GM23248 (cell line): ENCODE measurements at regions not wholly inside any gene's neighbourhood (a gene's known extent, or its start where the extent isn't known, plus 50 kb on each side); places are given as distances from the start of the nearest gene placed in this dataset.

ENCODE experiments used
- EZH2 ChIP-seq: fragments of 200-600 bp; sonication (generic); IDR thresholded peaks from 2 replicates; pipeline ENCODE4 v1.6.1; 2018; ENCODE audit warnings: antibody characterized with exemption, mild to moderate bottlenecking; ENCODE audit not compliant: insufficient read depth, poor library complexity, severe bottlenecking
- EZH2phosphoT487 ChIP-seq: fragments of 200-600 bp; sonication (generic); IDR thresholded peaks from 2 replicates; pipeline ENCODE4 v1.6.1; 2018; ENCODE audit warnings: antibody characterized with exemption, moderate library complexity, mild to moderate bottlenecking, low read depth; ENCODE audit not compliant: insufficient read depth

DNA sequence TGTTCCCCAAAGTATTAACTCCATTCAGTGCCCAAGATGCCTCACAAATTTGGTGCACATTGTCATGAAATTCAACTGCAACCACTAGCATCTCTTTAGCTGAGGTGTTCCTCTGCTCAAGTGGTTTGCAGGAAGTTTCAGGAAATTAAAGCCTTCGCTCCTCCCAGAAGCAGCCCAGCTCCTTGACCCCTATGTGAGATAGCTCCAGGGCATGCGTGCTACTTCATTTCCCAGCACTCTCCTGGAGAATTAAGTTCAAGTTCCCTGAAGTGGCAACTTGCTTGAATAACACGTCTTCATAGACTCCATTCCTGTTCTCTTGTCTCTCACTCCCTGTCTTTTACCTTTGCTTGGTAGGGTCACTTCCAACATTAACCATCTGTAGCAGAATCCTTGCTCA, 750.3 kb downstream of the REEP3 start:
- TF ChIP-seq EZH2phosphoT487: no peak
- TF ChIP-seq EZH2: no peak
